Prostate gland (tissue), 2 donors: ENCODE measurements at regions not wholly inside any gene's neighbourhood (a gene's known extent, or its start where the extent isn't known, plus 50 kb on each side); places are given as distances from the start of the nearest gene placed in this dataset.

Experiments used
- POLR2A ChIP-seq: fragments of 450-650 bp; IDR thresholded peaks from one replicate; pipeline ENCODE4 v1.6.1; 2016; ENCODE audit warnings: antibody characterized with exemption, mild to moderate bottlenecking
- POLR2AphosphoS5 ChIP-seq: sonication (generic); formaldehyde crosslinking; IDR thresholded peaks from one replicate; pipeline ENCODE4 v1.6.1; 2017; ENCODE audit warnings: antibody characterized with exemption
- TF ChIP-seq, protein P1 (sequence below), 4 experiments: fragments of 200-600 bp in 2 of 4; fragments of 450-650 bp in 2 of 4; sonication (generic) in 2 of 4; IDR thresholded peaks; 1 replicate in 3 of 4; 2 replicates in 1 of 4; pipeline ENCODE4 v1.5.1; 2016 to 2019; ENCODE audit warnings: antibody characterized with exemption in 4 of 4, mild to moderate bottlenecking in 2 of 4, moderate library complexity in 2 of 4

DNA sequence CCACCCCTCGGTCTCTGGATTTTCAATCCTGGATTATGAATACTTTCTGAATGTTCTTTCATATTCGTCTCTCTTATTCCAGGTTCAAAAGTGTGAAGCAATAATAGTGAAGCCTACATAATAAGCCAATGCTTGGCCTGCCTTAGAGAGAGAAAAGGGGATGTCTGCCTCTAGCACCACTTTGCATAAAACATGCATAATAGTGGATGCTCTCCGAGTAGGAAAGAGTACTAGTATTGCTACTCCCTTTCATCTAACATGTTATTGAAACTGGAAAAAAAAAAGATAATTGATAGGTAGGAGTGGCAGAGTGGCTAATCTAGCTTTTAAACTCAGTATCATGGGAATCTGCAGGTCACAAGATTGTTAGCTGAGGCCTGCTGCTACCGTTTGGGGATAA lies 158.1 kb downstream of the SPATA31D1 start:
- TF ChIP-seq, protein P1, sequence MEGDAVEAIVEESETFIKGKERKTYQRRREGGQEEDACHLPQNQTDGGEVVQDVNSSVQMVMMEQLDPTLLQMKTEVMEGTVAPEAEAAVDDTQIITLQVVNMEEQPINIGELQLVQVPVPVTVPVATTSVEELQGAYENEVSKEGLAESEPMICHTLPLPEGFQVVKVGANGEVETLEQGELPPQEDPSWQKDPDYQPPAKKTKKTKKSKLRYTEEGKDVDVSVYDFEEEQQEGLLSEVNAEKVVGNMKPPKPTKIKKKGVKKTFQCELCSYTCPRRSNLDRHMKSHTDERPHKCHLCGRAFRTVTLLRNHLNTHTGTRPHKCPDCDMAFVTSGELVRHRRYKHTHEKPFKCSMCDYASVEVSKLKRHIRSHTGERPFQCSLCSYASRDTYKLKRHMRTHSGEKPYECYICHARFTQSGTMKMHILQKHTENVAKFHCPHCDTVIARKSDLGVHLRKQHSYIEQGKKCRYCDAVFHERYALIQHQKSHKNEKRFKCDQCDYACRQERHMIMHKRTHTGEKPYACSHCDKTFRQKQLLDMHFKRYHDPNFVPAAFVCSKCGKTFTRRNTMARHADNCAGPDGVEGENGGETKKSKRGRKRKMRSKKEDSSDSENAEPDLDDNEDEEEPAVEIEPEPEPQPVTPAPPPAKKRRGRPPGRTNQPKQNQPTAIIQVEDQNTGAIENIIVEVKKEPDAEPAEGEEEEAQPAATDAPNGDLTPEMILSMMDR (IDR thresholded peaks at IDR 0.05) = no peak
- TF ChIP-seq POLR2A = no peak
- no peak for TF ChIP-seq POLR2AphosphoS5
